ENCODE measurements at regions not wholly inside any gene's neighbourhood (a gene's known extent, or its start where the extent isn't known, plus 50 kb on each side); places are given as distances from the start of the nearest gene placed in this dataset.

GRCh38 chr10:130636313-130636930, 500.2 kb downstream of the GLRX3 start:
- no peak for DNase-seq

- DNase-seq: no peak
Observed at GRCh38 chr10:130637089-130637676, 501.0 kb downstream of the GLRX3 start.

GRCh38 chr10:130638991-130639390, 502.8 kb downstream of the GLRX3 start:
- no peak for DNase-seq

GRCh38 chr10:130642926-130643325, 506.7 kb downstream of the GLRX3 start:
- DNase-seq: no peak

GRCh38 chr10:130647341-130647740, 511.1 kb downstream of the GLRX3 start:
- no peak for DNase-seq

GRCh38 chr10:130648807-130649206, 512.6 kb downstream of the GLRX3 start:
- DNase-seq: no peak

- DNase-seq: no peak
Observed at GRCh38 chr10:130652544-130652943, 516.4 kb downstream of the GLRX3 start.

- DNase-seq: no peak
Observed at GRCh38 chr10:130652964-130653578, 516.9 kb downstream of the GLRX3 start.

GRCh38 chr10:130654726-130655125, 518.5 kb downstream of the GLRX3 start:
- no peak for DNase-seq

GRCh38 chr10:130655313-130656186, 519.4 kb downstream of the GLRX3 start:
- no peak for DNase-seq

GRCh38 chr10:130656187-130656575, 520.0 kb downstream of the GLRX3 start:
- DNase-seq: no peak

- no peak for DNase-seq
Observed at GRCh38 chr10:130656582-130657133, 520.5 kb downstream of the GLRX3 start.

GRCh38 chr10:130658687-130659290, 522.6 kb downstream of the GLRX3 start:
- no peak for DNase-seq

- no peak for DNase-seq
Observed at GRCh38 chr10:130659528-130659927, 523.3 kb downstream of the GLRX3 start.

GRCh38 chr10:130660266-130660665, 524.1 kb downstream of the GLRX3 start:
- no peak for DNase-seq

GRCh38 chr10:130661419-130661818, 525.2 kb downstream of the GLRX3 start:
- no peak for DNase-seq

GRCh38 chr10:130662775-130663174, 526.6 kb downstream of the GLRX3 start:
- DNase-seq: no peak

- no peak for DNase-seq
Observed at GRCh38 chr10:130664526-130664925, 528.3 kb downstream of the GLRX3 start.

GRCh38 chr10:130666215-130666614, 530.0 kb downstream of the GLRX3 start:
- no peak for DNase-seq

GRCh38 chr10:130686689-130687300, 550.6 kb downstream of the GLRX3 start:
- no peak for DNase-seq

- DNase-seq: no peak
Observed at GRCh38 chr10:130687566-130687965, 551.4 kb downstream of the GLRX3 start.

Data from activated CD8-positive, alpha-beta memory T cell treated with anti-CD3 and anti-CD28 coated beads, Interleukin-2, amount 50 U/mL, for 4 hours (primary cell).